UCSD-AML1 (cell line): ENCODE measurements at regions not wholly inside any gene's neighbourhood (a gene's known extent, or its start where the extent isn't known, plus 50 kb on each side); places are given as distances from the start of the nearest gene placed in this dataset.

Experiments used
- DNase-seq: peaks from one replicate; lab custom pipeline; 2025; ENCODE audit not compliant: unreplicated experiment; lab: John Stamatoyannopoulos, UW

DNA sequence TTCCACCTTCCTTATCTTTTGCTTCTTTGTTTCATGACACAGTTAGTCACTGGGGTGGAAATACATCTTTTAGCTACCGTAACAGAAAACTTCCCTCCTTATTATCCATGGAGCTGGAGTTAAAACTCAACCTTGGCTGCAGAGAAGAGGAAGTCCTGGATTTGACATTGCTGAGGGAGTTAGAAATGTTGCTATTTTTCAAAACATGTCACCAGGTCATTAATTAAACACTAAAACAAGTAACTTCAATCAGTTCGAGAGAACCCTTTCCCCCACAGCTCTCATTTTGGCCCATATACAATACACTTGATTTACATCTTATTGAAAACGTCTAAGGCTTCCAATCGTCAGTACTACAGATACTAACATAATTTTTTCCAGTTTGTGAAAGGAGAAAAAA is 237.9 kb upstream of the CD180 start:
- DNase-seq: no peak

GRCh38 chr5:67432606-67433005 is 236.0 kb upstream of the CD180 start:
- DNase-seq: no peak

DNA sequence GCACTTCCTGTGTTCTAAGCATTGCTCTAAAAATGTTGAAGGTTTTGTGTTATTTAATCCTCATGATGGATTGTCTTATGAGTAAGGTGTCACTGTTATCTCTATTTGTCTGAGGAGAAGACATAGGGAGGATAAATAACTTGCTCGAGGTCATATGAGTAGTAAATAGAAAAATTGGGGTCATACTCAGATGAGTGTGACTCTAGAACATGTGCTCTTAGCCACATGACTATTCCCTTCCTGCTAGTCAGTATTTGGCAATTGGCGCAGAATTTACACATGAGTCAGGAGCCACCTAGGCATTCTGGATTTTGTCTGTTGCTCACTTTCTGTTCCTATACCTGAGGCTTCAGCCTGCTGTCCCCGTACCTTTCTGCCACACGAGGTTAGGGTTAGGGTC is 234.6 kb upstream of the CD180 start:
- no peak for DNase-seq

GRCh38 chr5:67427850-67428298 is 231.3 kb upstream of the CD180 start:
- no peak for DNase-seq

GRCh38 chr5:67426961-67427849 is 230.6 kb upstream of the CD180 start:
- no peak for DNase-seq

DNA sequence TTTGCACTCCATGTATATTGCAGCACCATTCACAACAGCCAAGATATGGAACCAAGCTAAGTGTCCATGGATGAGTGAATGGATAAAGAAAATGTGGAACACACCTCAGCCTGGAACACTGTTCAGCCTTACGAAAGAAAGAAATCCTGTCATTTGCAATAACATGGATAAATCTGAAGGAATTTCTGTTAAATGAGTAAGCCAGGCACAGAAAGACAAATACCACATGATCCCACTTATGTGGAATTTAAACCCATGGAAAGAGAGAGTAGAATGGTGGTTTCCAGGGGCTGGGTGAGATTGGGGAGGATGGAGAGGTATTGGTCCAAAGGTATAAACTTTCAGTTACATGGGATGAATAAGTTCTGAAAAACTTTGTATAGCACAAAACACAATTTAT is 228.9 kb upstream of the CD180 start:
- DNase-seq: no peak

- DNase-seq: no peak
Observed at GRCh38 chr5:67417839-67418238, 221.2 kb upstream of the CD180 start.

DNA sequence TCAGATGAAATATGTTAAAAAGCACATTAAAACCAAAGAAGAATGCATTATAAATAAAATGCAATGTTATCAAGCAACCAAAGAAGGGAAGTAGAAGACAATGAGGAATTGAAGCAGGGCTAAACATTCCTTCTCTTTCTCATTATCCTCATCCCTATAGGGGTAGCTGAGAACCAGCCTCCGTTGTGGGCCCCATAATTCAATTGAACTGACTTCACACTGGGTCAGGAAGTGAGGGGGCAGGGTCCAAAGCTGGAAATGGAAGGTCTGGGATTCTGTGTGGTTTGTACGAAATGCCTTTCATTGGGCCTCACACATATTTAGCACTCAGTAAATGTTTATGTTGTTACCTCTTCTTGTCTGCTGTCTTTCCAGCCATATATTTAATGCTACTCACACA is 220.4 kb upstream of the CD180 start:
- no peak for DNase-seq

DNA sequence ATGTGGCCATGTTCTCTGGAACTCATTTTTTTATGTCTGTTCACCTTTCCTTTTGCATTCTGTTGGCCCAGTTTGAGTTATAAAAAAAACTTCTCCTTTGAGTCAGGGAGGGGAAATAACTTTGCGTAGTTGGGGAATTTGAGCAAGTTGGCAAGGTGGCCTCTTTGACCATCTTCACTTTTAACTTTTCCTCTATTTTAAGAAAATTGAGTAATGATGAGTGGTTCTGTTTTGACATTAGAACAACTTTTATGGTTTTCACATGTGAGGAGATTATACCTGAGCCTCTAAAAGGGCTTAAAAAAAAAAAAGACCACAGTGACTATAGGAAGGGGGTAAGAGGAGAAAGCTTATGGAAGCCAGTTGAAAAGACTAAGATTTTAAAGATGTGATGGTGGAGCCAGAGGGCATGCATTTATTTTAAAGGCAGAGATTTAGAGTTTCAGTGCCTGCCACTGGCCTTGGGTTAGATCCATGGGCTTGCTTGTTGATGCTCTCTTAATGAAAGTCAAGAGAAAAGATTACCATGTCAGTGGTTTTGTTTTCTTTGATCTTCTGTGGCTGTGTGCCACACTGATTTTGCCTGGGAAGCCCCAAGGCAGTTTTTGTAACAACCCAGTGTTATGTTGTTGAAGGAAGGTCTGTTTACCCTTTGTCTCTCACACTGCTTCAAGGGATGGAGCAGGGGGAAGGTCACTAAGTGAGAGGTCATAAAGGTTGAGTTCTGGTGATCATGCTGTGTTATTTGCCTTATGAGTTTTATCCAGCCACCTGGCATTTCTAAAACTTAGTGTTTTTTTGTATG is 219.7 kb upstream of the CD180 start:
- DNase-seq: no peak

GRCh38 chr5:67414712-67415111 is 218.1 kb upstream of the CD180 start:
- no peak for DNase-seq

GRCh38 chr5:67413721-67414120 is 217.1 kb upstream of the CD180 start:
- no peak for DNase-seq

DNA sequence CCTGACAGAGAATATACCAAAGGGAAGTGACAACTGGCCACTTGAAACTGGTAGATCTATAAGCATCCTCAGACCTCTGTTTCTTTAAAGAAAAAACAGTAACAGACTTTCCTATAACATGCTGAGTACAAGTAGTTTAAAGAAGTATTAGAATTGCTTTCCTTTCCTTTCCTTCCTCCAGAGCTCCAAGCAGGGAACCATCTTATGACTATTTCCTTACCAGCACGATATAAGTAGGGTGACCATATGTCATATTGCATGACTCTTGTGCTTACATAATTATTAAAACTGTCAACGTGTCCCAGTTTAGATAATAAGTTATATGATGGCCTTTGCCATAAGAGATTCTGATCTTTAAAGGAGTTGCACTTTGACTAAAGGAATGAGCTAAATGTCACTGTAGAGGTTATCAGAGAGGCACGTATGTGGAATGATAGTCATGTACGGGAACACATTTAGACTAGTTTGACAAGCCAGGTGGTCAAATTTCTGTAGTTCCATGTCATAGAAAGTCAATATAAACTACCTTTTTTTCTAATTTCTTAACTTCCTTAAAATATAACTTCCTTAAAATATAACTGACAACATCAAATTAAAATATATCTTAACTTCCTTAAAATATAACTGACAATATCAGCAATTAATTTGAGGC is 212.7 kb upstream of the CD180 start:
- no peak for DNase-seq

DNA sequence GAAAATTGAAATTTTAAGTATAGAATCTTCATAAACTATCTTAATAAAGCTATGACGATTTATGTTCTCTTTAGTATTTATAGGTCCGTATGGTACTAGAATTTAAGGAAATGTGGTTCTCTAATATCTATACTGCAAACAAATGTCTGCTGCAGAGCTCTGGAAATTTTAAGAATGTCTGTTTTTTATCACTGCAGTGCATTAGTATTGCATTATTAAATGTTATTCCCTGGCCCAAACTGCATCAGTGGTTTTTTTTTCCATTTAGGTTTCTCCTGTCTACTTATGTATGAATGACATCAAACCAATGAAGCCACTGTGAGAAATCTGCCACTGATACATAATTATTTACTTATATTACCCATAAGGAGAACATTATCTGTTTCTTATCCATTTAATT is 211.4 kb upstream of the CD180 start:
- DNase-seq: no peak

- no peak for DNase-seq
Observed at GRCh38 chr5:67405755-67406154, 209.2 kb upstream of the CD180 start.

GRCh38 chr5:67405101-67405364 is 208.4 kb upstream of the CD180 start:
- DNase-seq: no peak

GRCh38 chr5:67404256-67405100 is 207.9 kb upstream of the CD180 start:
- no peak for DNase-seq

DNA sequence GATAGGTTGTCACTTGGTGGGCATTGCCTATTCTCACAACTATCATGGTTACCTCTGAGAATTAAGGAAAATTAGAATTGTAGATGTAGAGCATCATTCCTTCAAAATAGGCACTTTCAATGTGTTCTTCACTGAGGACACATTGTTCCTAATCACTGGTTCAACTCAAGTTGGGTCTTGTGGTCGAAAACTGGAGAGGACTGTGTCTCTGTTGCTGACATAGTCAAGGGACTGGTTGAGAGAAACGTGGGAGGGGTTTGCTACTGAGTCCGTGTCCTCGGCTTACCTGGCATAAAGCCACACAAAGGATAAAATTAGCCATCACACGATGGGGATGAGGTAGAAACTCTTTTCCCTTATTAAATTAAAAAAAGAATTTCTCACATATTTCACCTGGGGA is 205.9 kb upstream of the CD180 start:
- DNase-seq: no peak

DNA sequence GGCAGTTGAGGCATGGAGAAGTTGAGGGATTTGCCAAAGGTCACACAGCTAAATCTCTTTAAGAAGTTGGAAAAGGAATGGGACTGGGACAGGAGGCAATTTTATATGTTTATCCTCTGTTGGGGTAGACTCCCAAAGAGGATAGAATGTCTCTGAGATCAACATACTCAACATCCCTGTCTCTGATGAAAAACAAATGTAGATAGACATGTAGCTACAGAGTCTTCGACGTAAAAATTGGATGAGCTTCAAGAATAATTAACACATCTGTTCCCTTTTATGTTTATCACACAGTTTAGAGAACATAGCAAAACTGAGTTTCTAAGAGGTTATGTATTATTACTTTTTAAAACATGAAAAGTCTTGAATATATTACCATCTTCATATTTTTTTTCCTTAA is 204.6 kb upstream of the CD180 start:
- DNase-seq: no peak

GRCh38 chr5:67400752-67401151 is 204.2 kb upstream of the CD180 start:
- DNase-seq: no peak

GRCh38 chr5:67395790-67396418 is 199.3 kb upstream of the CD180 start:
- DNase-seq: no peak

DNA sequence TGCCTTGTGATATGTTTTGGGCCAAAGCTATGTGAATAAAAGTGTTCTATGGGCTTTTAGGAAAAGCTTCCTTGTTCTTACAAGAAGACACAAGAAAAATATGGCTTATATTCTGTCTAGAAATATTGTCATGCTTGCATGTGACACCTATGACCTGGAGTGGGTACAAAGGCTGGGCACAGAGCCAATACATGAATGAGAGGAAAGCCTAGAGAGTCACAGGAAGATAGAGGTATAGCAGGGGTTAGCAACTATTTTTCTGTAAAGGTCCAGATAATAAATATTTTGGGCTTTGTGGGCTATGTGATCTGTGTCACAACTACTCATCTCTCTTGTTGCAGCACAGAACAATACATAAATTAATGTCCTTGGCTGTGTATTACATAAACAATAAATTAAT is 196.6 kb upstream of the CD180 start:
- no peak for DNase-seq
